ENCODE measurements at regions not wholly inside any gene's neighbourhood (a gene's known extent, or its start where the extent isn't known, plus 50 kb on each side); places are given as distances from the start of the nearest gene placed in this dataset.
"Not testable (repeated sequence)": the region's sequence is repeated elsewhere in the genome, so short reads cannot be mapped to it uniquely, and the experiment has no call there.

DNA sequence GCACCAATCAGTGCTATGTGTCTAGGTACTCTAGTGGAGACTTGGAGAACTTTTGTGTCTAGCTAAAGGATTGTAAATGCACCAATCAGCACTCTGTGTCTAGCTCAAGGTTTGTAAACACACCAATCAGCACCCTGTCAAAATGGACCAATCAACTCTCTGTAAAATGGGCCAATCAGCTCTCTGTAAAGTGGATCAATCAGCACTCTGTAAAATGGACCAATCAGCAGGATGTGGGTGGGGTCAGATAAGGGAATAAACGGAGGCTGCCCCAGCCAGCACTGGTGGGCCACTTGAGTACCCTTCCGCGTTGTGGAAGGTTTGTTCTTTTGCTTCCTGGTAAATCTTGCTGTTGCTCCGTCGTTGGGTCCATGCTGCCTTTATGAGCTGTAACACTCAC is 135.3 kb upstream of the RFC3 start:
- TF ChIP-seq, protein P1, sequence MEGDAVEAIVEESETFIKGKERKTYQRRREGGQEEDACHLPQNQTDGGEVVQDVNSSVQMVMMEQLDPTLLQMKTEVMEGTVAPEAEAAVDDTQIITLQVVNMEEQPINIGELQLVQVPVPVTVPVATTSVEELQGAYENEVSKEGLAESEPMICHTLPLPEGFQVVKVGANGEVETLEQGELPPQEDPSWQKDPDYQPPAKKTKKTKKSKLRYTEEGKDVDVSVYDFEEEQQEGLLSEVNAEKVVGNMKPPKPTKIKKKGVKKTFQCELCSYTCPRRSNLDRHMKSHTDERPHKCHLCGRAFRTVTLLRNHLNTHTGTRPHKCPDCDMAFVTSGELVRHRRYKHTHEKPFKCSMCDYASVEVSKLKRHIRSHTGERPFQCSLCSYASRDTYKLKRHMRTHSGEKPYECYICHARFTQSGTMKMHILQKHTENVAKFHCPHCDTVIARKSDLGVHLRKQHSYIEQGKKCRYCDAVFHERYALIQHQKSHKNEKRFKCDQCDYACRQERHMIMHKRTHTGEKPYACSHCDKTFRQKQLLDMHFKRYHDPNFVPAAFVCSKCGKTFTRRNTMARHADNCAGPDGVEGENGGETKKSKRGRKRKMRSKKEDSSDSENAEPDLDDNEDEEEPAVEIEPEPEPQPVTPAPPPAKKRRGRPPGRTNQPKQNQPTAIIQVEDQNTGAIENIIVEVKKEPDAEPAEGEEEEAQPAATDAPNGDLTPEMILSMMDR (IDR thresholded peaks at IDR 0.05): not testable (repeated sequence)
- TF ChIP-seq POLR2A (IDR thresholded peaks at IDR 0.05): not testable (repeated sequence)
